ENCODE measurements at regions not wholly inside any gene's neighbourhood (a gene's known extent, or its start where the extent isn't known, plus 50 kb on each side); places are given as distances from the start of the nearest gene placed in this dataset.

- Histone ChIP-seq H3F3A (ENCODE audit: control insufficient read depth, insufficient read depth) (no peaks in the 10 kb centered on the region), H3K4me3 (ENCODE audit: low read length) (no peak overlapping the region), H3K9me2 (replicated peaks; ENCODE audit: control insufficient read depth, low read length) (no peaks in the 10 kb centered on the region), H3K9me3 (ENCODE audit: control insufficient read depth, insufficient read depth, low read length) (no peaks in the 10 kb centered on the region), H3K79me2 (ENCODE audit: control insufficient read depth, low read length) (peaks cover 95% of the 10 kb centered on the region), H3K4me1 (ENCODE audit: control insufficient read depth, low read length) (peaks cover 23% of the 10 kb centered on the region), H3K36me3 (ENCODE audit: control insufficient read depth, low read length) (peaks cover 17% of the 10 kb centered on the region), H3K27me3 (ENCODE audit: control insufficient read depth, low read length) (no peaks in the 10 kb centered on the region), H3K27ac (ENCODE audit: low read depth, low read length) (no peak overlapping the region), H4K20me1 (ENCODE audit: control insufficient read depth, insufficient read depth, low read depth, low read length) (0 out of 2 replicates have a peak, but pooled peaks cover 12% of the 10 kb centered on the region), H3K4me2 (ENCODE audit: low read length) (no peak overlapping the region)
- no peak for TF ChIP-seq EZH2phosphoT487 (IDR thresholded peaks at IDR 0.05; ENCODE audit: borderline replicate concordance, low read length)
- TF ChIP-seq, protein P1, sequence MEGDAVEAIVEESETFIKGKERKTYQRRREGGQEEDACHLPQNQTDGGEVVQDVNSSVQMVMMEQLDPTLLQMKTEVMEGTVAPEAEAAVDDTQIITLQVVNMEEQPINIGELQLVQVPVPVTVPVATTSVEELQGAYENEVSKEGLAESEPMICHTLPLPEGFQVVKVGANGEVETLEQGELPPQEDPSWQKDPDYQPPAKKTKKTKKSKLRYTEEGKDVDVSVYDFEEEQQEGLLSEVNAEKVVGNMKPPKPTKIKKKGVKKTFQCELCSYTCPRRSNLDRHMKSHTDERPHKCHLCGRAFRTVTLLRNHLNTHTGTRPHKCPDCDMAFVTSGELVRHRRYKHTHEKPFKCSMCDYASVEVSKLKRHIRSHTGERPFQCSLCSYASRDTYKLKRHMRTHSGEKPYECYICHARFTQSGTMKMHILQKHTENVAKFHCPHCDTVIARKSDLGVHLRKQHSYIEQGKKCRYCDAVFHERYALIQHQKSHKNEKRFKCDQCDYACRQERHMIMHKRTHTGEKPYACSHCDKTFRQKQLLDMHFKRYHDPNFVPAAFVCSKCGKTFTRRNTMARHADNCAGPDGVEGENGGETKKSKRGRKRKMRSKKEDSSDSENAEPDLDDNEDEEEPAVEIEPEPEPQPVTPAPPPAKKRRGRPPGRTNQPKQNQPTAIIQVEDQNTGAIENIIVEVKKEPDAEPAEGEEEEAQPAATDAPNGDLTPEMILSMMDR (IDR thresholded peaks at IDR 0.05; ENCODE audit: low read depth, low read length, poor library complexity, severe bottlenecking), result no peak
Observed at GRCh38 chr2:134132490-134132857, 121.4 kb upstream of the MGAT5 start.

DNA sequence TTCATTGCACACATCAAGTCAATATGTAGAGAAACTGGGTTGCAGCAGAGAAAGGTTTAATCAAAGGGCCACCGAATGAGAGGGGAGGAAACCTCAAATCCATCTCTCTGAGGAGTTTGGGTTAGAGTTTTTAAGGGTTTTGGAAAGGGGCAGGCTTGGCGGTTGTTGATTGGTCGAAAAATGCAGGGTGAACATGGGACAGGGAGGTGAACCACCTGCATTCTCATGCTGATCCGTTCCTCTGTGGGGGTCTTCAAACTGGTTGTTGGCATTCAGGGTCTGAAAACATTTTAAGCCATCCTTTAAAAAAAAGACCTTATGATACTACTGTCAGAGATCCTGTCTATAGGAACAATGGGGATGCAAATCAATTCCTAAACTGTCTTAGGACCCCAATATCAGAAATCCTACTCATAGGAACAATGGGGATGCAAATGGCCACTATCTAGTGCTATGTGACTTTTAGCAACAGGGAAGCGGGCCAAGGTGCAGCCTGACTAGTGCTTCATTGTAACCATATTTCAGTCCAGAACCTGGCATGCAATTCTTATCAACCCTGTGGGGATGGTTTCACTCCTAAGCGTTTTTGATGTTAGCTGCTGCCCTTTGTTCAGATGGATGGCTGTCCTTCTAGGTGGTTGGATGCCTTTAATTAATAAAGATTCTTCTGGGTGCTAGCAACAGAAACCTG is 120.1 kb upstream of the MGAT5 start:
- Histone ChIP-seq H3K4me3 (ENCODE audit: low read length) (no peak overlapping the region), H4K20me1 (ENCODE audit: control insufficient read depth, insufficient read depth, low read depth, low read length) (peaks cover 16% of the 10 kb centered on the region; the same call in 1 of the 2 replicates), H3K79me2 (ENCODE audit: control insufficient read depth, low read length) (peaks cover 95% of the 10 kb centered on the region), H3F3A (ENCODE audit: control insufficient read depth, insufficient read depth) (no peaks in the 10 kb centered on the region), H3K27ac (ENCODE audit: low read depth, low read length) (no peak overlapping the region), H3K9me3 (ENCODE audit: control insufficient read depth, insufficient read depth, low read length) (no peaks in the 10 kb centered on the region), H3K36me3 (ENCODE audit: control insufficient read depth, low read length) (peaks cover 17% of the 10 kb centered on the region), H3K4me1 (ENCODE audit: control insufficient read depth, low read length) (peaks cover 11% of the 10 kb centered on the region), H3K4me2 (ENCODE audit: low read length) (no peak overlapping the region), H3K9me2 (replicated peaks; ENCODE audit: control insufficient read depth, low read length) (no peaks in the 10 kb centered on the region), H3K27me3 (ENCODE audit: control insufficient read depth, low read length) (no peaks in the 10 kb centered on the region)
- TF ChIP-seq EZH2phosphoT487 (IDR thresholded peaks at IDR 0.05; ENCODE audit: borderline replicate concordance, low read length), result no peak
- TF ChIP-seq, protein P1 (IDR thresholded peaks at IDR 0.05; ENCODE audit: low read depth, low read length, poor library complexity, severe bottlenecking), result no peak

DNA sequence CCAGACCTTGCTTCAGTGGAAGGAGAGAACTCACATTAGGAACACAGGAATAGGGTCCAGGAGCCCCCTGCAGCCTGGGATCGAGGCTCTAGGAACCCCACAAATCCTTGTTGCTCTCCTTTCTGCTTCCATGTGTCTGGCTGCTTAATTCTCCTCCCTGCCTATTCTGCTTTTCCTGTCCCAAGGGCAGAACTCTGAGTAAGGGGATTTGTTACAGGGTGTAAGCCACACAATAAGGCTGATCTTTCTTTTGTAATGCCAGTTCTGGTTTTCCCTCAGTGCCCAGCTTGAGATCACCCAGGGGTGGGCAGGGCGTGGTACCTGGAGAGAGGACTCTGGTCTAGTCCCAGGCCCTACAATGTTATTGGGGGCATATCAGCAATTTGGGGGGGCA is 119.6 kb upstream of the MGAT5 start:
- Histone ChIP-seq H3K36me3 (ENCODE audit: control insufficient read depth, low read length) (peaks cover 17% of the 10 kb centered on the region), H3K4me2 (ENCODE audit: low read length) (no peak overlapping the region), H3K27me3 (ENCODE audit: control insufficient read depth, low read length) (no peaks in the 10 kb centered on the region), H4K20me1 (ENCODE audit: control insufficient read depth, insufficient read depth, low read depth, low read length) (peaks cover 16% of the 10 kb centered on the region; the same call in 1 of the 2 replicates), H3K79me2 (ENCODE audit: control insufficient read depth, low read length) (peaks cover 95% of the 10 kb centered on the region), H3K4me1 (ENCODE audit: control insufficient read depth, low read length) (peaks cover 8% of the 10 kb centered on the region), H3K27ac (ENCODE audit: low read depth, low read length) (no peak overlapping the region), H3F3A (ENCODE audit: control insufficient read depth, insufficient read depth) (no peaks in the 10 kb centered on the region), H3K4me3 (ENCODE audit: low read length) (no peak overlapping the region), H3K9me3 (ENCODE audit: control insufficient read depth, insufficient read depth, low read length) (no peaks in the 10 kb centered on the region), H3K9me2 (replicated peaks; ENCODE audit: control insufficient read depth, low read length) (no peaks in the 10 kb centered on the region)
- TF ChIP-seq EZH2phosphoT487 (IDR thresholded peaks at IDR 0.05; ENCODE audit: borderline replicate concordance, low read length), result no peak
- TF ChIP-seq, protein P1 (IDR thresholded peaks at IDR 0.05; ENCODE audit: low read depth, low read length, poor library complexity, severe bottlenecking), result no peak

Data from DOHH2 (cell line).